ENCODE measurements at regions not wholly inside any gene's neighbourhood (a gene's known extent, or its start where the extent isn't known, plus 50 kb on each side); places are given as distances from the start of the nearest gene placed in this dataset.

- Histone ChIP-seq H3K4me2 (ENCODE audit: insufficient read depth, low read length) (no peak overlapping the region), H3K27me3 (ENCODE audit: control insufficient read depth in 2 of 2, insufficient read depth in 2 of 2, low read length in 2 of 2) (no peaks in the 10 kb centered on the region), H3K36me3 (ENCODE audit: control insufficient read depth in 2 of 2, extremely low read depth in 1 of 2, insufficient read depth in 2 of 2, low read length in 2 of 2) (no peaks in the 10 kb centered on the region), H3K27ac (ENCODE audit: insufficient read depth, low read depth, low read length) (no peak overlapping the region), H3K4me3 (replicated peaks in 1 of 3; ENCODE audit: insufficient read depth in 1 of 3, low read depth in 1 of 3, low read length in 3 of 3) (no peak overlapping the region), H3K9me3 (replicated peaks; ENCODE audit: control insufficient read depth, insufficient read depth, low read length) (peaks cover 9% of the 10 kb centered on the region), H3K9ac (replicated peaks; ENCODE audit: extremely low read depth, insufficient read depth, low read length) (no peak overlapping the region), H3K4me1 (ENCODE audit: control insufficient read depth, extremely low read depth, insufficient read depth, low read length) (no peaks in the 10 kb centered on the region), H4K20me1 (replicated peaks; ENCODE audit: control insufficient read depth, extremely low read depth, insufficient read depth, low read length) (no peaks in the 10 kb centered on the region), H3K9me1 (replicated peaks; ENCODE audit: control insufficient read depth, extremely low read depth, insufficient read depth, low read length) (no peaks in the 10 kb centered on the region), H2AFZ (ENCODE audit: low read depth, low read length) (no peak overlapping the region), H3K79me2 (ENCODE audit: control insufficient read depth, insufficient read depth, low read length) (no peaks in the 10 kb centered on the region)
- TF ChIP-seq FOS (IDR thresholded peaks at IDR 0.05; ENCODE audit: borderline replicate concordance, insufficient read depth, low read length) (no peak), EZH2 (IDR thresholded peaks at IDR 0.05; ENCODE audit: borderline replicate concordance, low read depth, low read length, severe bottlenecking) (no peak), MAX (IDR thresholded peaks at IDR 0.05; ENCODE audit: insufficient read depth, insufficient read length) (no peak)
- FAIRE-seq (no peak), DNase-seq (ENCODE audit: low read depth, low spot score) (no peak)
- dilution Hi-C loops (cut with MboI; ENCODE audit: extremely low pct_ligation_motif_present, low sequenced_read_pairs): no loop called here
- intact Hi-C loops (cut with micrococcal nuclease): no loop called here
- no TSS peak for BruUV-seq (replicated peaks)
- POLR2A ChIA-PET: no interaction called here
- CTCF ChIA-PET: no interaction called here
These were observed 283.7 kb upstream of the ANO5 start for GRCh38 chr11:21909145-21909544.

- Histone ChIP-seq H3K9me3 (replicated peaks; ENCODE audit: control insufficient read depth, insufficient read depth, low read length) (peaks cover 6% of the 10 kb centered on the region), H3K9ac (replicated peaks; ENCODE audit: extremely low read depth, insufficient read depth, low read length) (no peak overlapping the region), H3K79me2 (ENCODE audit: control insufficient read depth, insufficient read depth, low read length) (no peaks in the 10 kb centered on the region), H3K36me3 (ENCODE audit: control insufficient read depth in 2 of 2, extremely low read depth in 1 of 2, insufficient read depth in 2 of 2, low read length in 2 of 2) (no peaks in the 10 kb centered on the region), H2AFZ (ENCODE audit: low read depth, low read length) (no peak overlapping the region), H4K20me1 (replicated peaks; ENCODE audit: control insufficient read depth, extremely low read depth, insufficient read depth, low read length) (no peaks in the 10 kb centered on the region), H3K4me3 (replicated peaks in 1 of 3; ENCODE audit: insufficient read depth in 1 of 3, low read depth in 1 of 3, low read length in 3 of 3) (no peak overlapping the region), H3K27ac (ENCODE audit: insufficient read depth, low read depth, low read length) (no peak overlapping the region), H3K9me1 (replicated peaks; ENCODE audit: control insufficient read depth, extremely low read depth, insufficient read depth, low read length) (no peaks in the 10 kb centered on the region), H3K4me2 (ENCODE audit: insufficient read depth, low read length) (no peak overlapping the region), H3K27me3 (ENCODE audit: control insufficient read depth in 2 of 2, insufficient read depth in 2 of 2, low read length in 2 of 2) (no peaks in the 10 kb centered on the region), H3K4me1 (ENCODE audit: control insufficient read depth, extremely low read depth, insufficient read depth, low read length) (no peaks in the 10 kb centered on the region)
- BruUV-seq (replicated peaks): no TSS peak
- intact Hi-C loops (cut with micrococcal nuclease) (no loop called here), dilution Hi-C loops (cut with MboI; ENCODE audit: extremely low pct_ligation_motif_present, low sequenced_read_pairs) (no loop called here)
- POLR2A ChIA-PET: no interaction called here
- TF ChIP-seq JUN (IDR thresholded peaks at IDR 0.05; ENCODE audit: borderline replicate concordance, insufficient read depth, insufficient read length, low read depth) (no peak), CTCF (IDR thresholded peaks at IDR 0.05; ENCODE audit: extremely low read depth in 1 of 2, insufficient read depth in 1 of 2, low read depth in 1 of 2, low read length in 2 of 2) (no peak), POLR2AphosphoS5 (IDR thresholded peaks at IDR 0.05; ENCODE audit: insufficient read depth, low read depth, low read length) (no peak)
- FAIRE-seq: no peak
- CTCF ChIA-PET: no interaction called here
- DNase-seq (ENCODE audit: low read depth, low spot score): no peak
These were observed 281.8 kb upstream of the ANO5 start for GRCh38 chr11:21911061-21911460.

All from endothelial cell of umbilical vein (primary cell).